Right atrium auricular region (tissue), 2 donors: ENCODE measurements at regions not wholly inside any gene's neighbourhood (a gene's known extent, or its start where the extent isn't known, plus 50 kb on each side); places are given as distances from the start of the nearest gene placed in this dataset.

Experiments used
- DNase-seq: peaks from one replicate; pipeline ENCODE4 v3.0.0-alpha.2; 2019; ENCODE audit warnings: low spot score
- H3K27ac ChIP-seq, 2 donors: fragments of 200-600 bp; sonication (generic); 1 replicate in 1 of 2; 2 replicates in 1 of 2; pipeline ENCODE4 v1.5.1; 2016 to 2019
- H3K27me3 ChIP-seq, 2 donors: fragments of 200-600 bp; sonication (generic); one replicate each; pipeline versions ENCODE4 v1.5.1 to v1.6.0; 2017 to 2019
- H3K36me3 ChIP-seq: fragments of 200-600 bp; sonication (generic); one replicate; pipeline ENCODE4 v1.5.1; 2016
- H3K4me1 ChIP-seq, 2 donors: fragments of 200-600 bp; sonication (generic); one replicate each; pipeline versions ENCODE4 v1.5.1 to v1.6.0; 2017 to 2019
- H3K4me3 ChIP-seq, 2 donors: fragments of 200-600 bp; sonication (generic); 1 replicate in 1 of 2; 2 replicates in 1 of 2; pipeline ENCODE4 v1.5.1; 2017 to 2019; ENCODE audit warnings: mild to moderate bottlenecking in 1 of 2, moderate library complexity in 1 of 2
- H3K9me3 ChIP-seq, 2 donors: fragments of 200-600 bp; sonication (generic); one replicate each; pipeline ENCODE4 v1.5.1; 2019
- TF ChIP-seq, protein P1 (sequence below), 2 donors: fragments of 200-600 bp; sonication (generic); IDR thresholded peaks; one replicate each; pipeline ENCODE4 v1.5.1; 2019; ENCODE audit warnings: antibody characterized with exemption in 2 of 2

DNA sequence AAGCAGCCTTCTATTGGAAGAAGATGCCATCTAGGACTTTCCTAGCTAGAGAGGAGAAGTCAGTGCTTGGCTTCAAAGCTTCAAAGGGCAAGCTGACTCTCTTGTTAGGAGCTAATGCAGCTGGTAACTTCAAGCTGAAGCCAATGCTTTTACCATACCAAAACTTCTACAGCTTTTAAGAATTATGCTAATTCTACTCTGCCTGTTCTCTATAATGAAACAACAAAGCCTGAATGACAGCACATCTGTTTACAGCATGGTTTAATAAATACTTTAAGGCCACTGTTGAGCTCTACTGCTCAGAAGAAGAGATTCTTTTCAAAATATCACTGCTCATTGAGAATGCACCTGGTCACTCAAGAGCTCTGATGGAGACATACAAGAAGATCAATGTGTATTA is 951.9 kb upstream of the LRRN3 start:
- Histone ChIP-seq H3K27me3 (no peaks in the 10 kb centered on the region), H3K27ac (no peak overlapping the region)
- no peak for DNase-seq

DNA sequence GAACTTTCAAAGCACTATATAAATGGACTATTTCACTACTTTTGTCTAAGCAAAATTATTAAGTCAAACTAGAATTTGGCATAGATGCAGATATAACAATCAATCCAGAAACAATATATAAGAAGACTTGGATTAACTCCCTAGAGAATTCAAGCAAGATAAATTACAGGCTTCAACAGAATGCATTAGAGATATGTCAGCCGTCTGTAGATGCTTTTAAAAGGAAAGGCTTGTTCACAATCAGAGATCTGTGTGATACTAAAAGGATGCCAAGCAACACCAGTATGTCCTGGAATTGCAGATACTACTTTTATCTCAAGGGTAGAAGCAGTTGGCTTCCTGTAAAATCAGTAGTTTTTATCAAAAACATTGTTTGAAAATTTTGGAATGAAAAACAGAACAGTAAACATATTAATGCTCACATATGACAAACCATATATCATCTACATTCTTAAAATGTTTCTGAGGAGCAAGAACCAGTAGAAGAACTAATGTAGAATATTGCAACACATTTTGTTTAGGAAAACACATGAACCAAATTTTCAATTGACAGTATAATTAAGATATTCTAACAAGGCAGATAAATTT is 947.9 kb upstream of the LRRN3 start:
- H3K4me1 ChIP-seq, result no peaks in the 10 kb centered on the region
- TF ChIP-seq, protein P1, sequence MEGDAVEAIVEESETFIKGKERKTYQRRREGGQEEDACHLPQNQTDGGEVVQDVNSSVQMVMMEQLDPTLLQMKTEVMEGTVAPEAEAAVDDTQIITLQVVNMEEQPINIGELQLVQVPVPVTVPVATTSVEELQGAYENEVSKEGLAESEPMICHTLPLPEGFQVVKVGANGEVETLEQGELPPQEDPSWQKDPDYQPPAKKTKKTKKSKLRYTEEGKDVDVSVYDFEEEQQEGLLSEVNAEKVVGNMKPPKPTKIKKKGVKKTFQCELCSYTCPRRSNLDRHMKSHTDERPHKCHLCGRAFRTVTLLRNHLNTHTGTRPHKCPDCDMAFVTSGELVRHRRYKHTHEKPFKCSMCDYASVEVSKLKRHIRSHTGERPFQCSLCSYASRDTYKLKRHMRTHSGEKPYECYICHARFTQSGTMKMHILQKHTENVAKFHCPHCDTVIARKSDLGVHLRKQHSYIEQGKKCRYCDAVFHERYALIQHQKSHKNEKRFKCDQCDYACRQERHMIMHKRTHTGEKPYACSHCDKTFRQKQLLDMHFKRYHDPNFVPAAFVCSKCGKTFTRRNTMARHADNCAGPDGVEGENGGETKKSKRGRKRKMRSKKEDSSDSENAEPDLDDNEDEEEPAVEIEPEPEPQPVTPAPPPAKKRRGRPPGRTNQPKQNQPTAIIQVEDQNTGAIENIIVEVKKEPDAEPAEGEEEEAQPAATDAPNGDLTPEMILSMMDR (IDR thresholded peaks at IDR 0.05), result no peak
- no peak for DNase-seq
- no peak overlapping the region for H3K4me3 ChIP-seq
- peaks cover 0 to 4% of the 10 kb centered on the region in 2 donors for H3K9me3 ChIP-seq
- H3K27me3 ChIP-seq, result no peaks in the 10 kb centered on the region
- H3K36me3 ChIP-seq, result no peaks in the 10 kb centered on the region
- H3K27ac ChIP-seq, result no peak overlapping the region

More for the DNA sequence above, 951.9 kb upstream of the LRRN3 start:
- Histone ChIP-seq H3K36me3 (no peaks in the 10 kb centered on the region), H3K4me3 (no peak overlapping the region), H3K4me1 (no peaks in the 10 kb centered on the region), H3K9me3 (no peaks in the 10 kb centered on the region)
- TF ChIP-seq, protein P1 (IDR thresholded peaks at IDR 0.05), result no peak

DNA sequence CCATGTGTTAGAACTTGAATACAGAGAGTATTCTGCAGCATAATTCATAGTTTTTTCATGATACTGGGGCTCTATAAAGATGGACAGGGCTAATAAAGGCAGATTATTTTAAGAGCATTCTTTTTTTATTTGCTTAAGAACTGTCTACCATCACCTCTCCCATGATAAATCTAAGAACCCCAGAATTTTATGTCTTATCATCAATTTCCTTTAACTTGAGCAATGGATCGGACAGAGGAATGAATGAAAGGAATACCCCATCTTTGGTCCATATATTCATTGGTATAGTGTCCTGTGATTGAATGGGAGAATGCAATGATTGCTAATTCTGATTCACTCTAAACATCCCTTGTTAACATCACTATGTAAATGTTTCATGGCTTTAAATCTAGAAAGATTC is 946.3 kb upstream of the LRRN3 start:
- Histone ChIP-seq H3K9me3 (peaks cover 0 to 12% of the 10 kb centered on the region in 2 donors), H3K4me1 (no peaks in the 10 kb centered on the region), H3K4me3 (no peak overlapping the region), H3K27ac (no peak overlapping the region), H3K27me3 (no peaks in the 10 kb centered on the region), H3K36me3 (no peaks in the 10 kb centered on the region)
- DNase-seq, result no peak
- TF ChIP-seq, protein P1 (IDR thresholded peaks at IDR 0.05), result no peak

DNA sequence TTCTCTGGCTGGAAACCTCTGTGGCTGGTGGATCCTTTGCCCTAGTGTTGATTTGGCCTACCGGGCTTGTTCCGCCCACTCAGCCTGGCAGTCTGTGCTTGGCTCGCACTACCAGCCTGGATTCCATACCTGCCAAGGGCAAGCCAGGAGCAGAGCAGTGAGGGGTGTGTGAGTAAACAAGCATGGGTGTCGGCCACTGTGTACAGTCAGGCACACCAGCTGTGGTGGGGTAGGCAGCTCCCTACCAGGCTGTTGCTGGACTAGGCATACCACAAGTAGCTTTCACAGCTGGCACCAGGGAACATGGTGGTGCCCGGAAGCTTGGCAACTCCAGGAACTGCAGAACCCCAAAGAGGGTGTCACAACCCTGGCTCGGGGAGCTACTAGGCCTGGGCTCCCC is 942.9 kb upstream of the LRRN3 start:
- Histone ChIP-seq H3K9me3 (peaks cover 0 to 12% of the 10 kb centered on the region in 2 donors), H3K27ac (no peak overlapping the region), H3K4me3 (no peak overlapping the region), H3K4me1 (no peaks in the 10 kb centered on the region), H3K36me3 (no peaks in the 10 kb centered on the region), H3K27me3 (no peaks in the 10 kb centered on the region)
- TF ChIP-seq, protein P1 (IDR thresholded peaks at IDR 0.05), result no peak
- no peak for DNase-seq

DNA sequence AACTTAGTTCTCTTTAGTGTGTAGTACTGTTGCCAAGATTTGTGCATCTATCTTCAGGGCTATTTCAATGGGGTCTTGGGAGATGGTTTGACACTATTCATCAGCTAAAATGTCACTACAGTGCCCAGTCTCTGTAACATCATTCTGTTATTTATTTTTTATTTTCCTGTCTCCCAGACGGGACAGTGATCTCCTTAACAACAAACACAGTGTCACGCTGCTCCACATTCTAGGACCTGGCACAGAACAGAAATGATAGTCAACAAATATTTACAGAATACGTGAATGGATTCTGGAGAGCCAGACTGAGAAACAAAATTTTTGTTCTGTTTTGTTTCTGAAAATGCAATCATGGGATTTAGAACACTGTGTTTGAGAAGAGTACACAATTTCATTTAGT is 937.7 kb upstream of the LRRN3 start:
- no peaks in the 10 kb centered on the region for H3K27me3 ChIP-seq
- H3K9me3 ChIP-seq, result peaks cover 0 to 6% of the 10 kb centered on the region in 2 donors
- H3K4me3 ChIP-seq, result no peak overlapping the region
- no peak overlapping the region for H3K27ac ChIP-seq
- TF ChIP-seq, protein P1 (IDR thresholded peaks at IDR 0.05), result no peak
- H3K4me1 ChIP-seq, result no peaks in the 10 kb centered on the region
- H3K36me3 ChIP-seq, result no peaks in the 10 kb centered on the region
- no peak for DNase-seq

DNA sequence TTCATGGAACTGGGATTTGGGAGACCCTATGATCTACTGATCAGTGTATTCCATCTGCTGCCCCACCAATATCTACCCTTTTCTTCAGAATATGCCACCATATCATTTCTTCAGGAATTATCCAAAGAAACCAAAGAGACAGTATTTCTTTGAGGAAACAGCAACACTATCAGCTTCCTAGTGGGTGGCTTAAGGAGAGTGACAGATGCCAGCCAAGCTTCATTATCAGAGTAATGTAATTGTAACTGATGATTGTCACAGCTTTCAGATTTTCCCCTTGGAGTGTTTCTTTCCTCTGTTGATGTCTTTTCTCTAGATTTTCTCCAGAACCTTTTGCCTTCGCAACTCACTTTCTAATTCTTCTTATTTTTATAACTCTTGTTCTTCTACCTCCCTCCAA is 934.4 kb upstream of the LRRN3 start:
- Histone ChIP-seq H3K9me3 (no peaks in the 10 kb centered on the region), H3K27me3 (no peaks in the 10 kb centered on the region), H3K4me3 (no peak overlapping the region), H3K27ac (no peak overlapping the region), H3K36me3 (no peaks in the 10 kb centered on the region), H3K4me1 (no peaks in the 10 kb centered on the region)
- DNase-seq, result no peak
- TF ChIP-seq, protein P1 (IDR thresholded peaks at IDR 0.05), result no peak
